ENCODE measurements at regions not wholly inside any gene's neighbourhood (a gene's known extent, or its start where the extent isn't known, plus 50 kb on each side); places are given as distances from the start of the nearest gene placed in this dataset.

DNA sequence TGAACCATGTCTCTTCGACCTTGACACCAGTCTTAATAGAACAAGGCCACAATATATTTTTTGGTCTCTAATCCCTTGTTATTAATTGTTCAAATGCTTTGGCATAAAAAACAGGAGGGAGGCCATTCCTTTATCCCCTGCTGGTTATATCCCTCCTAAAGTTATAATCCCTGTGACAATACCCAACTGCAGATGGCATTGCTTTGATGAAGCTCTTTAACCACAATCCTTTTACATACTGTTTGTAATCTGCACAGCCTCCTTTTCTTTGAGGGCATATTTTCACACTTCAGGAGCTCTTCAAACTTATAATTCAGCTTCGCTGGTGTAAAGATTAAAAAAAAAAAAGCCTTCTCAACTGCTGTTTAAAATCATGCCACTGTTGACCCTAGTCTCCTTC lies 919.0 kb downstream of the EPHA3 start:
- TF ChIP-seq, protein P1, sequence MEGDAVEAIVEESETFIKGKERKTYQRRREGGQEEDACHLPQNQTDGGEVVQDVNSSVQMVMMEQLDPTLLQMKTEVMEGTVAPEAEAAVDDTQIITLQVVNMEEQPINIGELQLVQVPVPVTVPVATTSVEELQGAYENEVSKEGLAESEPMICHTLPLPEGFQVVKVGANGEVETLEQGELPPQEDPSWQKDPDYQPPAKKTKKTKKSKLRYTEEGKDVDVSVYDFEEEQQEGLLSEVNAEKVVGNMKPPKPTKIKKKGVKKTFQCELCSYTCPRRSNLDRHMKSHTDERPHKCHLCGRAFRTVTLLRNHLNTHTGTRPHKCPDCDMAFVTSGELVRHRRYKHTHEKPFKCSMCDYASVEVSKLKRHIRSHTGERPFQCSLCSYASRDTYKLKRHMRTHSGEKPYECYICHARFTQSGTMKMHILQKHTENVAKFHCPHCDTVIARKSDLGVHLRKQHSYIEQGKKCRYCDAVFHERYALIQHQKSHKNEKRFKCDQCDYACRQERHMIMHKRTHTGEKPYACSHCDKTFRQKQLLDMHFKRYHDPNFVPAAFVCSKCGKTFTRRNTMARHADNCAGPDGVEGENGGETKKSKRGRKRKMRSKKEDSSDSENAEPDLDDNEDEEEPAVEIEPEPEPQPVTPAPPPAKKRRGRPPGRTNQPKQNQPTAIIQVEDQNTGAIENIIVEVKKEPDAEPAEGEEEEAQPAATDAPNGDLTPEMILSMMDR (IDR thresholded peaks at IDR 0.05) = no peak
- no peak for TF ChIP-seq POLR2A (IDR thresholded peaks at IDR 0.05)
